Uterus (tissue), 2 donors: ENCODE measurements at regions not wholly inside any gene's neighbourhood (a gene's known extent, or its start where the extent isn't known, plus 50 kb on each side); places are given as distances from the start of the nearest gene placed in this dataset.

Source experiments
- CTCF ChIP-seq, 4 experiments: fragments of 200-600 bp in 2 of 4; fragments of 450-650 bp in 2 of 4; sonication (generic) in 2 of 4; IDR thresholded peaks; one replicate each; pipeline ENCODE4 v1.5.1; 2016 to 2019; ENCODE audit warnings: antibody characterized with exemption in 4 of 4, mild to moderate bottlenecking in 2 of 4, moderate library complexity in 1 of 4
- POLR2A ChIP-seq, 2 donors: fragments of 450-650 bp; IDR thresholded peaks; one replicate each; pipeline ENCODE4 v1.6.1; 2016; ENCODE audit warnings: antibody characterized with exemption in 2 of 2, mild to moderate bottlenecking in 1 of 2, moderate library complexity in 1 of 2

DNA sequence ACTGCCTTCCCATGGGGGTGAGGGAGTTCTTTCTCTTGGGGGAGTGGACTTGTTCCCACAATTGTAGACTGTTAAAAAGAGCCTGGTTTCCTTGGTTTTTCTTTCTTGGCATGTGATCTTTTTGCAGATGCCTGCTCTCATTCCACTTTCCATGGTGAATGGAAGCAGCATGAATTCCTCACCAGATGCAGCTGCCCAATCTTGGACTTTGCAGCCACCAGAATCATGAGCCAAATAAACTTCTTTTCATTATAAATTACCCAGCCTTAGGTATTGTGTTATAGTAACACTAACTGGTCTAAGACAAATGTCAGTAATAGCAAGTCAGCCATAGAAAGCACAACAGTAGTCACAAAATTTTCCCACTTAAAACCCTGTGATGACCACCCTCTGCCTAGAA is 260.5 kb upstream of the THBS1 start:
- no peak for TF ChIP-seq POLR2A (IDR thresholded peaks at IDR 0.05)
- TF ChIP-seq CTCF (IDR thresholded peaks at IDR 0.05), result no peak
